Peyer's patch (tissue), 4 donors: ENCODE measurements at regions not wholly inside any gene's neighbourhood (a gene's known extent, or its start where the extent isn't known, plus 50 kb on each side); places are given as distances from the start of the nearest gene placed in this dataset.
"Not testable (repeated sequence)": the region's sequence is repeated elsewhere in the genome, so short reads cannot be mapped to it uniquely, and the experiment has no call there.

Experiments used
- CTCF ChIP-seq, 6 experiments: fragments of 450-650 bp in 4 of 6; fragments of 200-600 bp in 2 of 6; sonication (generic) in 1 of 6; IDR thresholded peaks; one replicate each; pipeline ENCODE4 v1.5.1; 2017 to 2019; ENCODE audit warnings: antibody characterized with exemption in 6 of 6, mild to moderate bottlenecking in 3 of 6, moderate library complexity in 1 of 6
- POLR2A ChIP-seq, 2 donors: fragments of 450-650 bp; IDR thresholded peaks; one replicate each; pipeline ENCODE4 v1.5.1; 2017; ENCODE audit warnings: antibody characterized with exemption in 2 of 2, mild to moderate bottlenecking in 2 of 2, moderate library complexity in 2 of 2

- not testable (repeated sequence) for TF ChIP-seq CTCF, POLR2A (IDR thresholded peaks at IDR 0.05)
Observed at GRCh38 chr4:22635182-22635549, 57.6 kb upstream of the GBA3 start.
